ENCODE measurements at regions not wholly inside any gene's neighbourhood (a gene's known extent, or its start where the extent isn't known, plus 50 kb on each side); places are given as distances from the start of the nearest gene placed in this dataset.

GRCh38 chr3:79835701-79836100 is 67.9 kb upstream of the ROBO1 start:
- no peak for DNase-seq

DNA sequence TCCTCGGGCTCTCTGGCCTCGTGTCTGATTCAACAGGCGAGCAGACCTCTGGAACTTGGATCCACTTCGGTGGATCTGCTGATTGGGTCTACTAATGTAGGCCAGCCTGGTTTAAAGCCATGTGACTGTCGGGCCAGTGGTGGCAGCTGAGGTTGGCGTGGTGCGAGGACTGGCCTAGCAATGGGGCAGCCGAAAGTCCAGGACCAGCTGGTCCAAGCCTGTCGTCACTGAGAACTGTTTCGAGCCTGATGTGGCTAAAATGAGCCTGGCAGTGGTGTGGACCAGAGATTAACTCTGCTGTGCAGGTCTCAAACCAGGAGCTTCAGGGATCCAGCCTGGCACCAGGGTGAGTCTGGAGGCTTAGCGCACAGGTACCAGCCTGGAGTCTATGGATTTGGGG is 56.4 kb upstream of the ROBO1 start:
- DNase-seq = no peak

DNA sequence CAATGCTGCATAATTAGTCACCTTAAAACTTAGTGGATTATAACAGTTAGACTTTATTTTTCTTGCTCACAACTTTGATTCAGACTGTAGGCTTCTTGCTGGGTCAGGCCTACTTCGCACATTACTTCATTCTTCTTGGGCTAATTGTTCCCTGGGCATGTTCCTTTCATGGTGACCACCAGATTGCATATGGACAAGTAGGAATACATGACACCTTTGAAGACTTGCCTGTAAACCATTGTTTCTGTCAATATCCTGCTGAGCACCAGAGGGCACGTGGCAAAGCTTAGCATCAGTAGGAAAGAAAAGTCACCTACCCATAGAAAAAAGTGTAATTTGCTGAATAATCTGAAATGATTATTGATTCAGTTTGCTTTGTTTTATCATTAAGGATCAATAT is 54.3 kb upstream of the ROBO1 start:
- no peak for DNase-seq

DNA sequence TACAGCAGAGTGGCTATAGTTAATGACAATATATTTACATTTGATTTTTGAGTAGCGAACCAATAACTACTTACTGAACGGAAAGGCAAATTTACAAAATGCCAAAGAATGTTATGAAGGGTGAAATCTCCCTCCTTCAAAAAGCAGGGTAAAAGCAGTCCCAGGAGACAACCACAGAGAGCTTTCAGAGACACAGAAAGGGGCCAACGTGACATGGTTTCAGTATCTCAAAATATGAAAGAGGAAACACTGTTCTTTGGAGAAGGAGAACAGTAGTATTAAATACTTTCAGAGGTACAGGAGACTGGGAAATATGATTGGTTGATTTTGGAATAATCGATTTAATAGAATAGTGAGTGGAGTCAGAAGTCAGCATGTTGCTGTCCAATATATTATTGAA is 52.3 kb upstream of the ROBO1 start:
- DNase-seq = no peak

GRCh38 chr3:79818015-79818414 is 50.2 kb upstream of the ROBO1 start:
- DNase-seq = no peak
